B cell (primary cell): ENCODE measurements at regions not wholly inside any gene's neighbourhood (a gene's known extent, or its start where the extent isn't known, plus 50 kb on each side); places are given as distances from the start of the nearest gene placed in this dataset.

ENCODE experiments used
- ATAC-seq: fragments of 200-7000 bp; cut with Tn5 transposase; one replicate; pipeline ENCODE4 v1.10.0; 2021; ENCODE audit warnings: low read depth, mild to moderate bottlenecking, moderate number of reproducible peaks, moderate library complexity
- CTCF ChIA-PET: fragments of 350-600 bp; sonication (Branson Sonifier 250); formaldehyde crosslinking; loops from one replicate; lab custom pipeline; 2021; ENCODE audit warnings: antibody characterized with exemption, inconsistent platforms; lab: Charles Lee
- POLR2A ChIA-PET: fragments of 350-600 bp; sonication (Branson Sonifier 250); formaldehyde crosslinking; loops from one replicate; lab custom pipeline; 2021; ENCODE audit warnings: antibody characterized with exemption; lab: Charles Lee
- DNase-seq: peaks from one replicate; pipeline ENCODE4 v3.0.0; 2013
- H2AFZ ChIP-seq: 2 replicates; pipeline ENCODE4 v1.6.1; 2012; ENCODE audit warnings: mild to moderate bottlenecking, low read depth, low read length; ENCODE audit not compliant: insufficient read depth, poor library complexity, severe bottlenecking
- H3K27ac ChIP-seq, 2 donors: 1 replicate in 1 of 2; 2 replicates in 1 of 2; pipeline ENCODE4 v1.5.1; 2012 to 2013; ENCODE audit warnings: low read length in 2 of 2, mild to moderate bottlenecking in 2 of 2, moderate library complexity in 1 of 2
- H3K27me3 ChIP-seq, 4 experiments: fragments of 200-600 bp in 1 of 4; sonication (generic) in 1 of 4; replicated peaks in 1 of 4; 1 replicate in 2 of 4; 2 replicates in 2 of 4; pipeline versions ENCODE4 v1.6.1 to v1.7.0; 2013 to 2016; ENCODE audit warnings: low read length in 3 of 4, mild to moderate bottlenecking in 2 of 4, mixed read lengths in 1 of 4, moderate library complexity in 1 of 4; ENCODE audit not compliant: insufficient read depth in 4 of 4, control insufficient read depth in 3 of 4; ENCODE audit errors: control extremely low read depth in 1 of 4
- H3K36me3 ChIP-seq, 2 experiments: replicated peaks in 1 of 2; 1 replicate in 1 of 2; 2 replicates in 1 of 2; pipeline versions ENCODE4 v1.6.1 to v1.7.1; 2013; ENCODE audit warnings: low read length in 1 of 2; ENCODE audit not compliant: insufficient read depth in 2 of 2, control insufficient read depth in 1 of 2; ENCODE audit errors: control extremely low read depth in 1 of 2, extremely low read depth in 1 of 2
- H3K4me1 ChIP-seq, 2 donors: fragments of 200-600 bp in 1 of 2; sonication (generic) in 1 of 2; 1 replicate in 1 of 2; 2 replicates in 1 of 2; pipeline versions ENCODE4 v1.5.1 to v1.6.1; 2013 to 2017; ENCODE audit warnings: low read length in 2 of 2; ENCODE audit not compliant: control insufficient read depth in 2 of 2, insufficient read depth in 2 of 2
- H3K4me2 ChIP-seq: replicated peaks from 2 replicates; pipeline ENCODE3; 2012; ENCODE audit warnings: mild to moderate bottlenecking, low read depth, low read length; ENCODE audit not compliant: poor library complexity, severe bottlenecking
- H3K4me3 ChIP-seq, 5 experiments: fragments of 200-600 bp in 1 of 5; sonication (generic) in 1 of 5; 1 replicate in 3 of 5; 2 replicates in 2 of 5; pipeline versions ENCODE4 v1.5.1 to v1.7.0; 2011 to 2016; ENCODE audit warnings: low read length in 4 of 5, mild to moderate bottlenecking in 4 of 5, low read depth in 2 of 5, control low read depth in 1 of 5, moderate library complexity in 1 of 5; ENCODE audit not compliant: insufficient read depth in 1 of 5; ENCODE audit errors: control extremely low read depth in 1 of 5, extremely low read depth in 1 of 5
- H3K79me2 ChIP-seq: fragments of 200-600 bp; sonication (generic); one replicate; pipeline ENCODE4 v1.6.0; 2016; ENCODE audit warnings: low read length; ENCODE audit not compliant: control insufficient read depth, insufficient read depth
- H3K9ac ChIP-seq: fragments of 200-600 bp; sonication (generic); 2 replicates; pipeline ENCODE4 v1.6.1; 2017; ENCODE audit warnings: mild to moderate bottlenecking, low read length, moderate library complexity
- H3K9me3 ChIP-seq, 3 donors: one replicate each; pipeline versions ENCODE4 v1.6.1 to v1.7.1; 2013; ENCODE audit warnings: low read length in 2 of 3; ENCODE audit not compliant: control insufficient read depth in 2 of 3, insufficient read depth in 1 of 3; ENCODE audit errors: control extremely low read depth in 1 of 3
- H4K20me1 ChIP-seq: 2 replicates; pipeline ENCODE4 v1.6.0; 2012; ENCODE audit warnings: mild to moderate bottlenecking, low read length; ENCODE audit not compliant: insufficient read depth, control insufficient read depth, poor library complexity, severe bottlenecking
- H3K27ac Mint-ChIP-seq: one replicate; pipeline ENCODE4 v1.8.0; 2021; ENCODE audit warnings: mixed read lengths
- H3K27me3 Mint-ChIP-seq: one replicate; pipeline ENCODE4 v1.8.0; 2021; ENCODE audit warnings: mixed read lengths
- H3K4me1 Mint-ChIP-seq: one replicate; pipeline ENCODE4 v1.8.0; 2021; ENCODE audit warnings: mixed read lengths
- H3K4me3 Mint-ChIP-seq: one replicate; pipeline ENCODE4 v1.8.0; 2021; ENCODE audit warnings: mixed read lengths
- H3K9me3 Mint-ChIP-seq: one replicate; pipeline ENCODE4 v1.8.0; 2022; ENCODE audit warnings: mixed read lengths; ENCODE audit not compliant: insufficient read depth
- CTCF ChIP-seq: fragments of 200-600 bp; IDR thresholded peaks from one replicate; pipeline ENCODE4 v1.8.0; 2022; ENCODE audit warnings: antibody characterized with exemption, mild to moderate bottlenecking
- EZH2 ChIP-seq: IDR thresholded peaks from 2 replicates; pipeline ENCODE4 v1.6.1; 2012; ENCODE audit warnings: borderline replicate concordance, low read depth, mild to moderate bottlenecking, moderate library complexity, low read length; ENCODE audit not compliant: insufficient read depth, poor library complexity, severe bottlenecking
- WGBS: methylation state at CpG from one replicate; pipeline ENCODE4 v1.1.5; 2013; ENCODE audit warnings: missing lambda C conversion rate; ENCODE audit not compliant: insufficient coverage; 5-methylcytosine and 5-hydroxymethylcytosine counted together
- intact Hi-C: fragments of 100-400 bp; cut with micrococcal nuclease; formaldehyde crosslinking; loops from one replicate; pipeline ENCODE4 v1.10.0; 2022

GRCh38 chr15:70167155-70167554, 69.4 kb upstream of the TLE3 start:
- H3K4me2 ChIP-seq = no peak overlapping the region
- ATAC-seq (no peak), DNase-seq (no peak)
- no peak overlapping the region for H3K27ac ChIP-seq
- Mint-ChIP-seq H3K4me3 (no peak overlapping the region), H3K9me3 (no peaks in the 10 kb centered on the region), H3K4me1 (no peaks in the 10 kb centered on the region), H3K27me3 (no peaks in the 10 kb centered on the region), H3K27ac (no peak overlapping the region)
- TF ChIP-seq CTCF (no peak), EZH2 (no peak)
- no peak overlapping the region for H3K4me3 ChIP-seq
- no peaks in the 10 kb centered on the region for H4K20me1 ChIP-seq
- H3K36me3 ChIP-seq = no peaks in the 10 kb centered on the region
- ChIA-PET POLR2A (no interaction called here), CTCF (no interaction called here)
- H3K4me1 ChIP-seq = no peaks in the 10 kb centered on the region
- peaks cover 0 to 4% (median 0%) of the 10 kb centered on the region in 4 experiments for H3K27me3 ChIP-seq
- intact Hi-C loops = no loop called here
- no peaks in the 10 kb centered on the region for H3K79me2 ChIP-seq
- no peak overlapping the region for H2AFZ ChIP-seq
- H3K9me3 ChIP-seq = peaks cover 0 to 10% (median 0%) of the 10 kb centered on the region in 3 donors
- no peak overlapping the region for H3K9ac ChIP-seq
- WGBS = 100% methylated on average over 1 of the region's 3 CpGs

GRCh38 chr15:70166506-70167087, 68.9 kb upstream of the TLE3 start:
- Mint-ChIP-seq H3K9me3 (no peaks in the 10 kb centered on the region), H3K27ac (no peak overlapping the region), H3K27me3 (peaks cover 4% of the 10 kb centered on the region), H3K4me3 (no peak overlapping the region), H3K4me1 (no peaks in the 10 kb centered on the region)
- Histone ChIP-seq H3K4me3 (no peak overlapping the region), H3K27me3 (peaks cover 0 to 4% (median 0%) of the 10 kb centered on the region in 4 experiments), H3K4me2 (no peak overlapping the region), H3K9me3 (peaks cover 0 to 10% (median 0%) of the 10 kb centered on the region in 3 donors), H4K20me1 (no peaks in the 10 kb centered on the region), H3K9ac (no peak overlapping the region), H3K79me2 (no peaks in the 10 kb centered on the region), H2AFZ (no peak overlapping the region), H3K36me3 (no peaks in the 10 kb centered on the region), H3K27ac (no peak overlapping the region), H3K4me1 (no peaks in the 10 kb centered on the region)
- 96% methylated on average over 12 of the region's 13 CpGs for WGBS
- TF ChIP-seq EZH2 (no peak), CTCF (no peak)
- ChIA-PET POLR2A (interaction anchor here (0.5 kb wide), 1 partner anchor 507 kb away, joined by 3 read pairs; no protein-coding TSS in a partner anchor), CTCF (no interaction called here)
- ATAC-seq (no peak), DNase-seq (no peak)
- intact Hi-C loops = no loop called here
